GM12878 (cell line): ENCODE measurements at regions not wholly inside any gene's neighbourhood (a gene's known extent, or its start where the extent isn't known, plus 50 kb on each side); places are given as distances from the start of the nearest gene placed in this dataset.

Source experiments
- ATAC-seq: fragments of 200-7000 bp; cut with Tn5 transposase; 3 replicates; pipeline ENCODE4 v1.9.1; 2020; ENCODE audit warnings: mild to moderate bottlenecking, moderate library complexity
- BruUV-seq: library from RNA; stranded (reverse); fragments of 400-500 nt; replicated peaks from 2 replicates; lab custom pipeline; 2021; lab: Mats Ljungman, UMichigan
- CTCF ChIA-PET: fragments of 300-600 bp; sonication (Branson Sonifier 250); formaldehyde crosslinking; extraction: SDS; loops from one replicate; lab custom pipeline; 2021; ENCODE audit warnings: inconsistent platforms; lab: Yijun Ruan, JAX
- POLR2A ChIA-PET: fragments of 350-600 bp; formaldehyde crosslinking; extraction: SDS; loops from one replicate; lab custom pipeline; 2021; ENCODE audit warnings: inconsistent platforms; lab: Charles Lee
- RAD21 ChIA-PET: fragments of 300-600 bp; sonication (Branson Sonifier 250); formaldehyde crosslinking; loops from one replicate; lab custom pipeline; 2023; ENCODE audit warnings: antibody characterized with exemption; ENCODE audit not compliant: unreplicated experiment; lab: Charles Lee
- SMC1A ChIA-PET: fragments of 300-600 bp; sonication (Branson Sonifier 250); formaldehyde crosslinking; loops from one replicate; lab custom pipeline; 2023; ENCODE audit not compliant: unreplicated experiment, uncharacterized antibody; lab: Charles Lee
- DNase-seq: peaks from one replicate; pipeline ENCODE4 v3.0.0-alpha.2; 2011; ENCODE audit warnings: low read depth, low spot score
- FAIRE-seq: peaks from 3 replicates; lab custom pipeline; 2011; peaks lifted over from hg19 to GRCh38; lab: Jason Lieb, UNC
- H2AFZ ChIP-seq: 2 replicates; pipeline ENCODE4 v1.6.0; 2011; ENCODE audit warnings: low read depth, low read length, control low read depth; ENCODE audit not compliant: control insufficient read depth
- H3K27ac ChIP-seq: 2 replicates; pipeline ENCODE4 v1.5.1; 2011; ENCODE audit warnings: control low read depth; ENCODE audit not compliant: control insufficient read depth, insufficient read depth
- H3K27me3 ChIP-seq, 2 experiments: replicated peaks in 1 of 2; 2 replicates each; pipeline versions ENCODE4 v1.6.0 to v1.6.1; 2011; ENCODE audit warnings: low read length in 1 of 2; ENCODE audit not compliant: control insufficient read depth in 2 of 2, insufficient read depth in 2 of 2
- H3K36me3 ChIP-seq, 2 experiments: 2 replicates each; pipeline ENCODE4 v1.5.1; 2011; ENCODE audit warnings: low read length in 1 of 2; ENCODE audit not compliant: control insufficient read depth in 2 of 2, insufficient read depth in 2 of 2
- H3K4me1 ChIP-seq: 2 replicates; pipeline ENCODE4 v1.6.1; 2011; ENCODE audit warnings: mild to moderate bottlenecking, low read length, moderate library complexity, mixed read lengths; ENCODE audit not compliant: control insufficient read depth, insufficient read depth
- H3K4me2 ChIP-seq: 2 replicates; pipeline ENCODE4 v1.6.0; 2011; ENCODE audit warnings: control low read depth; ENCODE audit not compliant: control insufficient read depth, insufficient read depth
- H3K4me3 ChIP-seq: fragments of 200-600 bp; sonication (generic); 2 replicates; pipeline ENCODE4 v1.5.1; 2016
- H3K79me2 ChIP-seq: 2 replicates; pipeline ENCODE4 v1.6.0; 2011; ENCODE audit warnings: low read length; ENCODE audit not compliant: control insufficient read depth, insufficient read depth
- H3K9ac ChIP-seq: 2 replicates; pipeline ENCODE4 v1.8.0; 2011; ENCODE audit warnings: low read length, control low read depth, mixed read lengths; ENCODE audit not compliant: control insufficient read depth, insufficient read depth
- H3K9me3 ChIP-seq: replicated peaks from 3 replicates; pipeline ENCODE4 v1.5.1; 2011; ENCODE audit warnings: mild to moderate bottlenecking, low read length; ENCODE audit not compliant: control insufficient read depth, insufficient read depth
- H4K20me1 ChIP-seq: 2 replicates; pipeline ENCODE4 v1.6.0; 2011; ENCODE audit not compliant: control insufficient read depth, insufficient read depth
- EP300 ChIP-seq, 2 experiments: fragments of 150-350 bp in 1 of 2; IDR thresholded peaks; 2 replicates each; pipeline ENCODE4 v1.6.1; 2011 to 2012; ENCODE audit warnings: low read depth in 2 of 2, low read length in 2 of 2, borderline replicate concordance in 1 of 2, improper control_type of control experiment in 1 of 2, inconsistent platforms in 1 of 2; ENCODE audit not compliant: control insufficient read depth in 1 of 2
- KDM1A ChIP-seq: fragments of 200-600 bp; sonication (generic); IDR thresholded peaks from 2 replicates; pipeline ENCODE4 v1.6.1; 2016; ENCODE audit warnings: borderline replicate concordance
- KLF5 ChIP-seq: fragments of 450-650 bp; IDR thresholded peaks from 2 replicates; pipeline ENCODE4 v1.6.1; 2014; ENCODE audit warnings: mild to moderate bottlenecking; ENCODE audit not compliant: partially characterized antibody
- NR2F1 ChIP-seq: fragments of 450-650 bp; conservative IDR thresholded peaks from 2 replicates; pipeline ENCODE4 v1.6.1; 2017; ENCODE audit warnings: mild to moderate bottlenecking
- ZNF384 ChIP-seq: IDR thresholded peaks from 2 replicates; pipeline ENCODE4 v1.6.1; 2012; ENCODE audit warnings: low read depth, mild to moderate bottlenecking, low read length, improper control_type of control experiment, borderline replicate concordance
- WGBS: methylation state at CpG from one replicate; pipeline ENCODE4 v1.1.6; 2016; ENCODE audit warnings: low lambda C conversion rate; ENCODE audit not compliant: insufficient replicate concordance, insufficient coverage; ENCODE audit errors: missing lambda C conversion rate; 5-methylcytosine and 5-hydroxymethylcytosine counted together
- in situ Hi-C: fragments of 300-500 bp; cut with MboI; formaldehyde crosslinking; loops from 9 replicates; pipeline ENCODE4 v1.14.3; 2018; ENCODE audit warnings: mixed read lengths
- intact Hi-C: fragments of 100-400 bp; cut with micrococcal nuclease; formaldehyde crosslinking; loops from one replicate; pipeline ENCODE4 v1.14.2; 2022; ENCODE audit not compliant: unreplicated experiment
- TF ChIP-seq, protein P1 (sequence below): IDR thresholded peaks from 2 replicates; pipeline ENCODE4 v1.6.1; 2012; ENCODE audit warnings: low read depth, low read length, improper control_type of control experiment
- TF ChIP-seq, protein P2 (sequence below): fragments of 150-350 bp; IDR thresholded peaks from 2 replicates; pipeline ENCODE4 v1.6.1; 2014; ENCODE audit warnings: mild to moderate bottlenecking, low read depth, low read length
- TF ChIP-seq, protein P3 (sequence below): fragments of 450-650 bp; IDR thresholded peaks from 2 replicates; pipeline ENCODE4 v1.6.1; 2014; ENCODE audit warnings: mild to moderate bottlenecking
- TF ChIP-seq, protein P4 (sequence below): fragments of 450-650 bp; formaldehyde crosslinking; IDR thresholded peaks from 2 replicates; pipeline ENCODE4 v1.5.0; 2022; ENCODE audit warnings: mild to moderate bottlenecking, missing genetic modification characterization

DNA sequence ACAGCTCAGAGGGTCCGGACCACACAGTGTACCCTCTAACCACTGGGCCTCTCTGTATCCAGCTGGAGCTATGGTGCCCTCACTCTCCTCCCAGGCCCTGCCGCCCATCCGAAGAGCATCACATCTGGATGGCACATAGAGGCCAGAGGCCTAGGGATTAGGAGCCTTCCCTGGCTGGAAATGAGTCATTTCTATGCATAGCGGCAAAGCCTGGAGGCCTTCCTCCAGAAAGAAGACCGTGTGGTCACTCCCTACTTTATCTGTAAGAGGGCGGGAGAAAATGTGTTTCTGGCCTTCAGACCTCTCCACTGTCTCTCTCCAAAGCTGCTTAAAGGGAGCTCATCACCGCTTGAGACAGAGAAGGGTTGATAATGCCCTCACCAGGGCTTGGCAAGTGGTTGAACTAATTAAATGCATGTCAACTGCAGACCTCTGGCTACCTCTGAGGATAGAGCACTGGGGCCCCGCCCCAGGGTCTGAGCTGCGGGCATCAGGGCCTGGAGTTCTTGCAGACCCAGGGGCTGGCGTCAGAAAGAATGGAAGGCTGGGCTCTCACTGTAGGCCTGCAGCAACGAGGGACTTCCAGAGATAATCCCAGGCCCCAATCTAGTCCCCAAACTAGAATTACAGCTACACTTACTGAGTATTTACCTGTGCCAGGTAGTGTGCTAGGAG lies 122.2 kb downstream of the IRX5 start:
- RAD21 ChIA-PET = no interaction called here
- no TSS peak for BruUV-seq
- Histone ChIP-seq H3K4me1 (no peaks in the 10 kb centered on the region), H3K4me3 (no peak overlapping the region), H3K27me3 (peaks cover 2% of the 10 kb centered on the region in 2 experiments; a peak in 2 of 4 replicates), H2AFZ (no peak overlapping the region), H3K9me3 (no peaks in the 10 kb centered on the region), H3K9ac (no peak overlapping the region), H4K20me1 (no peaks in the 10 kb centered on the region), H3K36me3 (no peaks in the 10 kb centered on the region), H3K4me2 (no peak overlapping the region), H3K27ac (no peak overlapping the region), H3K79me2 (no peaks in the 10 kb centered on the region)
- CTCF ChIA-PET = no interaction called here
- intact Hi-C loops (no loop called here), in situ Hi-C loops (no loop called here)
- TF ChIP-seq, protein P1, sequence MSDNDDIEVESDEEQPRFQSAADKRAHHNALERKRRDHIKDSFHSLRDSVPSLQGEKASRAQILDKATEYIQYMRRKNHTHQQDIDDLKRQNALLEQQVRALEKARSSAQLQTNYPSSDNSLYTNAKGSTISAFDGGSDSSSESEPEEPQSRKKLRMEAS = no peak
- ATAC-seq (no peak), FAIRE-seq (no peak), DNase-seq (no peak)
- WGBS = 30% methylated on average over 11 of the region's 11 CpGs
- SMC1A ChIA-PET = no interaction called here
- POLR2A ChIA-PET = no interaction called here

DNA sequence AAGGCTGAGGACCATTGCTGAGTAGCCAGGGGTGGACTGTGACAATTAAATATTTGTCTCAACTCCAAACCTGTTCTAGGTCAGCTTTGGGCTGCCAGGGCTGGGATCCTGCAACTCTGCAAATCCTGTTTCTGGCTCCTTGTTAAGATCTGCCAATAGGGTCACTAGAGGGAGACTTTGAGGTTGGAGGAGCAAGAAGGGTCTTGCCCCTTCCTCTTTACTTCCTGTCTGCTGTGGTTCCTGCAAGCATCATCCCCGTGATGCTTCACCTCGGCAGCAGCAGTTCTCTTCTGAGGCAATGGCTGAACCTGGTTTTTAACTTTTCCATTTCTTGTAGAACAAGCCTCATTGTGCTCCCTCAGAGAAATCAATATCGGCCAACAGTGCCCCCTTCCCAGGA lies 124.6 kb downstream of the IRX5 start:
- Histone ChIP-seq H3K9me3 (no peaks in the 10 kb centered on the region), H3K79me2 (no peaks in the 10 kb centered on the region), H4K20me1 (no peaks in the 10 kb centered on the region), H3K4me3 (no peak overlapping the region), H3K36me3 (no peaks in the 10 kb centered on the region), H3K27ac (no peak overlapping the region), H2AFZ (no peak overlapping the region), H3K4me2 (no peak overlapping the region), H3K4me1 (no peaks in the 10 kb centered on the region), H3K27me3 (peaks cover 2% of the 10 kb centered on the region in 2 experiments; a peak in 2 of 4 replicates), H3K9ac (no peak overlapping the region)
- intact Hi-C loops (no loop called here), in situ Hi-C loops (no loop called here)
- BruUV-seq = no TSS peak
- 43% methylated on average over 3 of the region's 3 CpGs for WGBS
- ATAC-seq = no peak
- DNase-seq = no peak
- RAD21 ChIA-PET = no interaction called here
- SMC1A ChIA-PET = interaction anchor here (1.2 kb wide), 1 partner anchor 20 kb away, joined by 3 read pairs; no protein-coding TSS in a partner anchor
- CTCF ChIA-PET = no interaction called here
- POLR2A ChIA-PET = no interaction called here
- FAIRE-seq = no peak
- no peak for TF ChIP-seq NR2F1
- TF ChIP-seq, protein P2, sequence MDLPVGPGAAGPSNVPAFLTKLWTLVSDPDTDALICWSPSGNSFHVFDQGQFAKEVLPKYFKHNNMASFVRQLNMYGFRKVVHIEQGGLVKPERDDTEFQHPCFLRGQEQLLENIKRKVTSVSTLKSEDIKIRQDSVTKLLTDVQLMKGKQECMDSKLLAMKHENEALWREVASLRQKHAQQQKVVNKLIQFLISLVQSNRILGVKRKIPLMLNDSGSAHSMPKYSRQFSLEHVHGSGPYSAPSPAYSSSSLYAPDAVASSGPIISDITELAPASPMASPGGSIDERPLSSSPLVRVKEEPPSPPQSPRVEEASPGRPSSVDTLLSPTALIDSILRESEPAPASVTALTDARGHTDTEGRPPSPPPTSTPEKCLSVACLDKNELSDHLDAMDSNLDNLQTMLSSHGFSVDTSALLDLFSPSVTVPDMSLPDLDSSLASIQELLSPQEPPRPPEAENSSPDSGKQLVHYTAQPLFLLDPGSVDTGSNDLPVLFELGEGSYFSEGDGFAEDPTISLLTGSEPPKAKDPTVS = no peak
- no peak for TF ChIP-seq KLF5
- no peak for TF ChIP-seq ZNF384
- TF ChIP-seq EP300 (IDR thresholded peaks at IDR 0.05; ENCODE audit: borderline replicate concordance in 1 of 2, control insufficient read depth in 1 of 2, low read depth in 2 of 2, low read length in 2 of 2) = no peak
- TF ChIP-seq KDM1A = no peak
- TF ChIP-seq, protein P3, sequence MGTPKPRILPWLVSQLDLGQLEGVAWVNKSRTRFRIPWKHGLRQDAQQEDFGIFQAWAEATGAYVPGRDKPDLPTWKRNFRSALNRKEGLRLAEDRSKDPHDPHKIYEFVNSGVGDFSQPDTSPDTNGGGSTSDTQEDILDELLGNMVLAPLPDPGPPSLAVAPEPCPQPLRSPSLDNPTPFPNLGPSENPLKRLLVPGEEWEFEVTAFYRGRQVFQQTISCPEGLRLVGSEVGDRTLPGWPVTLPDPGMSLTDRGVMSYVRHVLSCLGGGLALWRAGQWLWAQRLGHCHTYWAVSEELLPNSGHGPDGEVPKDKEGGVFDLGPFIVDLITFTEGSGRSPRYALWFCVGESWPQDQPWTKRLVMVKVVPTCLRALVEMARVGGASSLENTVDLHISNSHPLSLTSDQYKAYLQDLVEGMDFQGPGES = no peak
- TF ChIP-seq, protein P4, sequence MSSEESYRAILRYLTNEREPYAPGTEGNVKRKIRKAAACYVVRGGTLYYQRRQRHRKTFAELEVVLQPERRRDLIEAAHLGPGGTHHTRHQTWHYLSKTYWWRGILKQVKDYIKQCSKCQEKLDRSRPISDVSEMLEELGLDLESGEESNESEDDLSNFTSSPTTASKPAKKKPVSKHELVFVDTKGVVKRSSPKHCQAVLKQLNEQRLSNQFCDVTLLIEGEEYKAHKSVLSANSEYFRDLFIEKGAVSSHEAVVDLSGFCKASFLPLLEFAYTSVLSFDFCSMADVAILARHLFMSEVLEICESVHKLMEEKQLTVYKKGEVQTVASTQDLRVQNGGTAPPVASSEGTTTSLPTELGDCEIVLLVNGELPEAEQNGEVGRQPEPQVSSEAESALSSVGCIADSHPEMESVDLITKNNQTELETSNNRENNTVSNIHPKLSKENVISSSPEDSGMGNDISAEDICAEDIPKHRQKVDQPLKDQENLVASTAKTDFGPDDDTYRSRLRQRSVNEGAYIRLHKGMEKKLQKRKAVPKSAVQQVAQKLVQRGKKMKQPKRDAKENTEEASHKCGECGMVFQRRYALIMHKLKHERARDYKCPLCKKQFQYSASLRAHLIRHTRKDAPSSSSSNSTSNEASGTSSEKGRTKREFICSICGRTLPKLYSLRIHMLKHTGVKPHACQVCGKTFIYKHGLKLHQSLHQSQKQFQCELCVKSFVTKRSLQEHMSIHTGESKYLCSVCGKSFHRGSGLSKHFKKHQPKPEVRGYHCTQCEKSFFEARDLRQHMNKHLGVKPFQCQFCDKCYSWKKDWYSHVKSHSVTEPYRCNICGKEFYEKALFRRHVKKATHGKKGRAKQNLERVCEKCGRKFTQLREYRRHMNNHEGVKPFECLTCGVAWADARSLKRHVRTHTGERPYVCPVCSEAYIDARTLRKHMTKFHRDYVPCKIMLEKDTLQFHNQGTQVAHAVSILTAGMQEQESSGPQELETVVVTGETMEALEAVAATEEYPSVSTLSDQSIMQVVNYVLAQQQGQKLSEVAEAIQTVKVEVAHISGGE = no peak
